ENCODE measurements at regions not wholly inside any gene's neighbourhood (a gene's known extent, or its start where the extent isn't known, plus 50 kb on each side); places are given as distances from the start of the nearest gene placed in this dataset.
"Not testable (repeated sequence)": the region's sequence is repeated elsewhere in the genome, so short reads cannot be mapped to it uniquely, and the experiment has no call there.

GRCh38 chr7:131027287-131027773, 293.3 kb upstream of the KLF14 start:
- DNase-seq: peak; percentile 42

- DNase-seq: no peak
These were observed 294.3 kb upstream of the KLF14 start for GRCh38 chr7:131028295-131028694.

- DNase-seq: no peak
These were observed 295.0 kb upstream of the KLF14 start for GRCh38 chr7:131029002-131029401.

GRCh38 chr7:131031099-131031868, 296.4 kb upstream of the MKLN1 start:
- no peak for DNase-seq

GRCh38 chr7:131032786-131033185, 294.9 kb upstream of the MKLN1 start:
- no peak for DNase-seq

- no peak for DNase-seq
These were observed 293.4 kb upstream of the MKLN1 start for GRCh38 chr7:131034166-131034881.

- DNase-seq: no peak
These were observed 292.4 kb upstream of the MKLN1 start for GRCh38 chr7:131035088-131035770.

GRCh38 chr7:131038153-131038552, 289.5 kb upstream of the MKLN1 start:
- no peak for DNase-seq

- DNase-seq: no peak
These were observed 288.3 kb upstream of the MKLN1 start for GRCh38 chr7:131039355-131039762.

- DNase-seq: no peak
These were observed 287.8 kb upstream of the MKLN1 start for GRCh38 chr7:131039836-131040235.

- peak; percentile 28 for DNase-seq
These were observed 287.2 kb upstream of the MKLN1 start for GRCh38 chr7:131040467-131040932.

- DNase-seq: not testable (repeated sequence)
These were observed 286.5 kb upstream of the MKLN1 start for GRCh38 chr7:131041012-131041695.

GRCh38 chr7:131042269-131043160, 285.2 kb upstream of the MKLN1 start:
- DNase-seq: no peak

- DNase-seq: no peak
These were observed 282.1 kb upstream of the MKLN1 start for GRCh38 chr7:131045526-131045925.

GRCh38 chr7:131046246-131046645, 281.4 kb upstream of the MKLN1 start:
- no peak for DNase-seq

GRCh38 chr7:131047651-131048304, 279.9 kb upstream of the MKLN1 start:
- DNase-seq: no peak

GRCh38 chr7:131051304-131051703, 276.4 kb upstream of the MKLN1 start:
- no peak for DNase-seq

- no peak for DNase-seq
These were observed 275.3 kb upstream of the MKLN1 start for GRCh38 chr7:131052285-131052904.

- no peak for DNase-seq
These were observed 271.7 kb upstream of the MKLN1 start for GRCh38 chr7:131056007-131056406.

- no peak for DNase-seq
These were observed 270.5 kb upstream of the MKLN1 start for GRCh38 chr7:131057015-131057793.
